ENCODE measurements at regions not wholly inside any gene's neighbourhood (a gene's known extent, or its start where the extent isn't known, plus 50 kb on each side); places are given as distances from the start of the nearest gene placed in this dataset.

- DNase-seq, result peak; percentile 16
Observed at GRCh38 chr10:46229144-46229563, 57.6 kb upstream of the ANTXRL start.

- no peak for DNase-seq
Observed at GRCh38 chr10:46230615-46231014, 56.2 kb upstream of the ANTXRL start.

- no peak for DNase-seq
Observed at GRCh38 chr10:46231087-46231486, 55.7 kb upstream of the ANTXRL start.

GRCh38 chr10:46232084-46232483 is 54.7 kb upstream of the ANTXRL start:
- DNase-seq, result no peak

- DNase-seq, result no peak
Observed at GRCh38 chr10:46232666-46233065, 54.1 kb upstream of the ANTXRL start.

DNA sequence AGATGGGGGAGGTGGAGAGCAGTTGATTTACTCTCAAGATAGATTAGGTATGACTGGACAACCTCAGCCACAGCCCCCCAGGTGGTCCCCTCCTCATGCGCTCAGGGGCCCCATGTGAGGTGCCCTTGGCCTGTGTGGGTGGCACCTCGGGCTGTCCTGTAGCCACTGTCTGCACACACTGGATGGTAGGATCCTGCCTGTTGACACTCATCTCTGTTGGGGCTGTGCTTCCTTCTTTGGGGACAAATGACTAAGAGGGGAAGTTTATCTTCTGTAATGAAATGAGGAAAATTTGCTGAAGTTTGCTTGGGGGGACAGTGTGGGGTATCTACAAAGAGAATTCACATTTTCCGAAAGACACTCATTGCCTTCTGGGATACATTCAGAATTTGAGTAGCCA is 53.6 kb upstream of the ANTXRL start:
- no peak for DNase-seq

DNA sequence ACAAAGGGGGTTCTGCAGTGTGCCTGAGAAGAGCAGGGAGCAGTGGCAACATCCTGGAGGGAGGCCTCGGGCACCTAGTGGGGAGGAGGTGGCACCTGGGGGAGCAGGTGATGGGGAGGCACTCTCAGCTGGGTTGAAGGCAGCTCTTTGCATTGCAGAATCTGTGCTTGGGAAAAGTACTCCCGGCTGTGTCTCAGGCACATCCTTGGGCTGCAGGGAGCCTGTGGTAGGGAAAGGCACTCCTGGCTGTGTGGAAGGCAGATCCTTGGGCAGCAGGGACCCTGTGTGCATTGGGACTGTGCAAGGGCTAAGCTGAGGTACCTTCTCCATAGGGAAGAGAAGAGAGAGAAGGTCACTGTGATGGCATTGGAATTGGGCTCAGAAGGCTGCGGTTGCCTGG is 52.8 kb upstream of the ANTXRL start:
- no peak for DNase-seq

DNA sequence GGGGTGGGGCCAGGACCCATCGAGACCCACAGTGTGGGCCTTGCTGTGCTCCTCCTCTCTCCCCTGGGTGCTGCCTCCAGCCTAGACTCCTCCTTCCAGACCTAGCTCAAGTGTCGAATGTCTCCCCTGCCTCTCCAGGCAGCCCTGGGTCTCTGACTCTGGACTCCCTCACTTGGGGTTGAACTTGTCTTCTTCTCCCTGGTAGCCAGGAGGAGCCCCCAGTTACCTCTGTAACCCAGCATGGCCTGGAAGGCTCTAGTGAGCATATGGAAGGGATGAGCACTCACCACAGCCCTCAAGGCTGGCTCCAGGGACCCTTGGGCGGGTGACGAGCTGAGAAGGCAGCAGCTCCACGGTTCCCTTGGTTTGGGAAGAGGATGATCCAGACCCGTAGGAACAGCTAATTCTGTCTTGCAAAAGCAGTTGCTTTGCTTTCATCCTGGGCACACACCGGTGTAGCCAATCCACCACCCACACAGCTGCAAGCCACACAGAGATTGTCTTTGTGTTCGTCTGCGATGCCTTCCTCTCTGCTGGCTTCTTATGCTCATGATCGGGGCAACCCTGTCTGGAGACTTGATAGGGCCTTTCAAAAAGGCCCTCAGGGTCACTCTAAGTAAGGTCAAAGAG is 52.3 kb upstream of the ANTXRL start:
- no peak for DNase-seq

DNA sequence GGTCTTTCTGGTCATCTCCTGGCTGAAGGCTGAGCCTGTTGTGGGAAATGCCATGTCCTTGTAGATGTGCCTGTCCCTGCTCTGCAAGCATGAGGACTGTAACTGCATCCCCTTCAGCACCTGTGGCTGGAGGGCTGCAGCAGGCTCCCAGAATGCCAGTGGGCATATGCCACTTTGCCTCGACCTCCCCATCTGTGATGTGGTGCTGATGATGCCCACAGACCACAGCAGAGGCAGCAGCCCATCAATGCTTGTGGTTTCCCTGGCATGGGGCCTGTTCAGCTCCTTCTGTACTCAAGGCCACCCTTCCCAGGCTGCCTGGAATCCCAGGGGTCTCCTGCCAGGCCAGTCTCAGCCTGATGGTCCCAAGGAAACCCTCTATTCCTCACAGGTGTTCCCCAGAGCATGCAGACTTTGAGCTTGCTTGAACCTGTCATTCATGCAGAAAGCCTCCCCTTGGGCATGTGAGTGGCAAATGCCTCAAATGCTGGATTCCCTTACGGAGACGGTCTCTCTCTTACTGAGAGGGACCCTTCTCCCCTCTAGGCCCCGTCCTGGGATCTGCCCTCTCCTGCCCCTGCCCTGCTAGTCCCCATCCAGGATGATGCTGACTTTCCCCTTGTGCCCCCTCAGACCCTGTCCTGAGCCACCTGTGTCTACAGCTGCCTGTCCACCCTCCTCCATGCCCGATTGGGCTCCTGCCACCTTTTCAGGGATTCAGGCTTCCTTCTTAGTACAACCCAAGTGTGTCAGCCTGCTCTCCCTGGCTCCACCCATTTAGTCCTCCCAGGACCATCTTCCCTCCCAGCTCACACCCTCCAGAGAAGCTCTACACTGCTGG is 50.9 kb upstream of the ANTXRL start:
- DNase-seq, result no peak

GRCh38 chr10:46236546-46236887 is 50.3 kb upstream of the ANTXRL start:
- no peak for DNase-seq

- DNase-seq, result no peak
Observed at GRCh38 chr10:46236941-46237681, 49.7 kb upstream of the ANTXRL start.
